OCI-LY3 (cell line): ENCODE measurements at regions not wholly inside any gene's neighbourhood (a gene's known extent, or its start where the extent isn't known, plus 50 kb on each side); places are given as distances from the start of the nearest gene placed in this dataset.

Source experiments
- H2AFZ ChIP-seq: fragments of 200-600, 300-600 bp; shearing (Covaris generic); 2 replicates; pipeline ENCODE4 v1.6.0; 2014; ENCODE audit warnings: antibody characterized with exemption, low read depth, low read length
- H3K27ac ChIP-seq: fragments of 200-600, 300-600 bp; sonication (generic); 2 replicates; pipeline ENCODE4 v1.5.1; 2014; ENCODE audit warnings: mild to moderate bottlenecking, low read length, moderate library complexity, mixed read lengths
- H3K27me3 ChIP-seq: fragments of 200-600, 300-600 bp; sonication (generic); 2 replicates; pipeline ENCODE4 v1.6.1; 2014; ENCODE audit warnings: low read depth, low read length, mixed read lengths
- H3K36me3 ChIP-seq: fragments of 200-600, 300-600 bp; sonication (generic); replicated peaks from 2 replicates; pipeline ENCODE3; 2014; ENCODE audit warnings: low read depth, low read length, mixed read lengths
- H3K4me1 ChIP-seq: fragments of 300-600, 200-600 bp; sonication (generic); 2 replicates; pipeline ENCODE4 v1.6.1; 2014; ENCODE audit warnings: low read length, mixed read lengths
- H3K4me2 ChIP-seq: fragments of 200-600, 300-600 bp; sonication (generic); 2 replicates; pipeline ENCODE4 v1.6.1; 2014; ENCODE audit warnings: low read length, mixed read lengths
- H3K4me3 ChIP-seq: fragments of 300-600, 200-600 bp; sonication (generic); 2 replicates; pipeline ENCODE4 v1.5.1; 2014; ENCODE audit warnings: antibody characterized with exemption, mild to moderate bottlenecking, low read length, moderate library complexity
- H3K79me2 ChIP-seq: fragments of 300-600, 200-600 bp; shearing (Covaris generic); 2 replicates; pipeline ENCODE4 v1.6.1; 2014; ENCODE audit warnings: mild to moderate bottlenecking, low read length, mixed read lengths
- H3K9ac ChIP-seq: fragments of 300-600, 200-600 bp; shearing (Covaris generic); 2 replicates; pipeline ENCODE4 v1.6.0; 2014; ENCODE audit warnings: mild to moderate bottlenecking, low read length, moderate library complexity
- H3K9me3 ChIP-seq: fragments of 200-600, 300-600 bp; shearing (Covaris generic); 2 replicates; pipeline ENCODE4 v1.6.1; 2014; ENCODE audit warnings: low read length, mixed read lengths; ENCODE audit not compliant: insufficient read depth
- H4K20me1 ChIP-seq: fragments of 200-600, 300-600 bp; sonication (generic); 2 replicates; pipeline ENCODE4 v1.6.1; 2016; ENCODE audit warnings: low read length, mixed read lengths; ENCODE audit not compliant: insufficient read depth
- EZH2phosphoT487 ChIP-seq: fragments of 200-600 bp; shearing (Covaris generic); IDR thresholded peaks from 2 replicates; pipeline ENCODE4 v1.6.1; 2018; ENCODE audit warnings: antibody characterized with exemption, mixed run types, low read depth
- TF ChIP-seq, protein P1 (sequence below): fragments of 200-600, 300-600 bp; sonication (generic); IDR thresholded peaks from 2 replicates; pipeline ENCODE4 v1.5.1; 2014; ENCODE audit warnings: antibody characterized with exemption, low read length, low read depth

DNA sequence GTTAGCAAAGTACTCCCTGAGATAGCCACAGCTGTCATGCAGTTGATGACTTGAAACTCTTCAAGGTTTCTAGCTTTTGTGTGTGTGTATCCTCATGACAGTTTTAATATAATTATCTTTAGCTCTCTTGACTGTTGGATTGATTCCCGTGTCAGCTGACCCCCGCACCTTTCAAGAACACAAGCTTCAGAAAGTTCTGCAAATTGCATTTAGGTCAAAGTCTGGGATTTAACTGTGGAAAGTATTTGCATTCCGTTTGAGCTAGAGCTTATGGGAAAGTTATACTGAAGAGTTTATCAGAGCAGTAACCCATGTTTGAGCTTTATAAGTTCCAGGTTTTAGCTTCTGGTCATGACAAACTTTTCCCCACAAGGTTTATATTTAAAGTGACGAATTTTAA is 380.1 kb upstream of the CHRM3 start:
- H3K27ac ChIP-seq, result no peak overlapping the region
- no peaks in the 10 kb centered on the region for H4K20me1 ChIP-seq
- H3K79me2 ChIP-seq, result no peaks in the 10 kb centered on the region
- H3K27me3 ChIP-seq, result no peaks in the 10 kb centered on the region
- TF ChIP-seq EZH2phosphoT487, result no peak
- TF ChIP-seq, protein P1, sequence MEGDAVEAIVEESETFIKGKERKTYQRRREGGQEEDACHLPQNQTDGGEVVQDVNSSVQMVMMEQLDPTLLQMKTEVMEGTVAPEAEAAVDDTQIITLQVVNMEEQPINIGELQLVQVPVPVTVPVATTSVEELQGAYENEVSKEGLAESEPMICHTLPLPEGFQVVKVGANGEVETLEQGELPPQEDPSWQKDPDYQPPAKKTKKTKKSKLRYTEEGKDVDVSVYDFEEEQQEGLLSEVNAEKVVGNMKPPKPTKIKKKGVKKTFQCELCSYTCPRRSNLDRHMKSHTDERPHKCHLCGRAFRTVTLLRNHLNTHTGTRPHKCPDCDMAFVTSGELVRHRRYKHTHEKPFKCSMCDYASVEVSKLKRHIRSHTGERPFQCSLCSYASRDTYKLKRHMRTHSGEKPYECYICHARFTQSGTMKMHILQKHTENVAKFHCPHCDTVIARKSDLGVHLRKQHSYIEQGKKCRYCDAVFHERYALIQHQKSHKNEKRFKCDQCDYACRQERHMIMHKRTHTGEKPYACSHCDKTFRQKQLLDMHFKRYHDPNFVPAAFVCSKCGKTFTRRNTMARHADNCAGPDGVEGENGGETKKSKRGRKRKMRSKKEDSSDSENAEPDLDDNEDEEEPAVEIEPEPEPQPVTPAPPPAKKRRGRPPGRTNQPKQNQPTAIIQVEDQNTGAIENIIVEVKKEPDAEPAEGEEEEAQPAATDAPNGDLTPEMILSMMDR, result no peak
- H3K4me1 ChIP-seq, result no peaks in the 10 kb centered on the region
- H3K36me3 ChIP-seq, result no peaks in the 10 kb centered on the region
- H3K4me3 ChIP-seq, result no peak overlapping the region
- no peak overlapping the region for H2AFZ ChIP-seq
- no peak overlapping the region for H3K9ac ChIP-seq
- no peak overlapping the region for H3K4me2 ChIP-seq
- H3K9me3 ChIP-seq, result no peaks in the 10 kb centered on the region

DNA sequence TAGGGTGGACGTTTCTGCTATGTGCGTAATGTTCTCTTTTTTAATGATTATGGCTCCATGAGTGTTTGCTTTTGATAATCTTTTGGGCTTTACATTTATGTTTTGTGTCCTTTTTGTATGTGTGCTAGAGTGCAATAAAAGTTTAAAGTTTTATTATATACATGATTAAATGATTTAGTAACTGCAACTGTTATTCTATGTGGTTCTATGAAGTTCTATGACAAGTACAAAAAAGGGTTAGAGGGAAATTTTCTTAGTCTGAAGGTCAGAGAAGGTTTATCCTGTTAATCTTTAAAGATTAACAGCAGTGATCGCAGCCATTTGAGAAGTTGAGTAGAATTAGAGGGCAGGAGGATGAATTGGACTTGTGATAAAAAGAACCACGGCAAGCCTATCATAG is 386.4 kb upstream of the CHRM3 start:
- Histone ChIP-seq H2AFZ (no peak overlapping the region), H3K36me3 (no peaks in the 10 kb centered on the region), H3K9ac (no peak overlapping the region), H3K4me3 (no peak overlapping the region), H3K27ac (no peak overlapping the region), H3K79me2 (no peaks in the 10 kb centered on the region), H3K4me1 (no peaks in the 10 kb centered on the region), H3K9me3 (no peaks in the 10 kb centered on the region), H4K20me1 (no peaks in the 10 kb centered on the region), H3K4me2 (no peak overlapping the region), H3K27me3 (no peaks in the 10 kb centered on the region)
- no peak for TF ChIP-seq EZH2phosphoT487
- TF ChIP-seq, protein P1, result no peak

DNA sequence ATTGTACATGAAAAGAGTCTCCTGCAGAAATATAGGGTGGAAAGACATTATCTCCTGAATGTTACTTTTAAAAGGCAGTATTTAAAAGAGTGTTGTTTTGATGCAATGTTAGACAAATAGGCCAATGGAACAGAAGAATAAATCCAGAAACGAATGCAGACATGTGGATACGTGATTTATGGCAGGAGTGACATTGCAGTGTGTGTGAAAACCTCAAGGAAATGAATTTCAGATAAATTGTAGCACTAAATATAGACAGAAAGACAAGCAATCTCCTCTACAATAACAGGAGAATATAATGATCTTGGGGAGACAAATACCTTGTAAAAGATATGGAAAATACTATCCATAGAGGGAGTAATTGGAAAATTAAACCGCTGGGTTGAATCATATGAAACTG is 387.8 kb upstream of the CHRM3 start:
- no peaks in the 10 kb centered on the region for H3K9me3 ChIP-seq
- no peak overlapping the region for H3K27ac ChIP-seq
- no peaks in the 10 kb centered on the region for H4K20me1 ChIP-seq
- no peaks in the 10 kb centered on the region for H3K27me3 ChIP-seq
- TF ChIP-seq, protein P1, result no peak
- no peaks in the 10 kb centered on the region for H3K4me1 ChIP-seq
- no peak overlapping the region for H2AFZ ChIP-seq
- H3K79me2 ChIP-seq, result no peaks in the 10 kb centered on the region
- H3K36me3 ChIP-seq, result no peaks in the 10 kb centered on the region
- no peak overlapping the region for H3K4me2 ChIP-seq
- H3K4me3 ChIP-seq, result no peak overlapping the region
- H3K9ac ChIP-seq, result no peak overlapping the region

DNA sequence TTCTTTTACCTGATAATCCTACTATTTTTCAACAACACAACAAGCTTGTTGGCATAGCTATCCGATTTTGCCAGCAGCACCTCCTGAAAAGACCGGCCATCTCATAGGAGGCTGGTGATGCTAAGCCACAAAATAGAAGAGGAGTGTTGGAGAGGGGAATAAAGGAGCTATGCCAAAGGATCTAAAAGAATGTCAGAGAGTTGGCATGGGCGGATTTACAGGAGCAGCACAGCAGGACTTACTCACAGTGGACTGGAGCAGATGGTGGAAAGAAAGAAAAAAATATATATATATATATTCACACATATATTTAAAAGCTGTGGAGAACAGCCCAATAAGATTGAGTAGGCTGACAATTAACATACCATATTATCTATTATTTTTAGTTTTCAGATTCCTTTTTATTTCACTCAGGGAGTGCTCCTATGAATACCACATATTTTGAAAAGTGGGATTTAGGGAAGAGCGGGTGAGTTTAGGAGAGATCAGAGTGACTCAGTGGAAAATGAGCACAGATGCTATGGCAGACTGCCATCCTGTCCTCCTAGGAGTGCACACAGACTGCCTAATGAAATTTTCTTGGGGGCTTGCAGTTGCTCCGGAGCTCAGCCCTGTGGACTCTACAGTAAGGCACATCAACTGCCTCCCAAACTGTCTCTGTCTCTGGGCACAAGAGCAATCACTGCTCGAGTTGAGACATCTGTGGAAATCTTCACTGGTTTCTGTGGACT is 394.4 kb upstream of the CHRM3 start:
- no peak overlapping the region for H3K27ac ChIP-seq
- H4K20me1 ChIP-seq, result no peaks in the 10 kb centered on the region
- no peaks in the 10 kb centered on the region for H3K9me3 ChIP-seq
- H3K4me1 ChIP-seq, result no peaks in the 10 kb centered on the region
- no peaks in the 10 kb centered on the region for H3K36me3 ChIP-seq
- TF ChIP-seq EZH2phosphoT487, result no peak
- H3K79me2 ChIP-seq, result no peaks in the 10 kb centered on the region
- H3K27me3 ChIP-seq, result no peaks in the 10 kb centered on the region
- H3K4me2 ChIP-seq, result no peak overlapping the region
- no peak overlapping the region for H3K9ac ChIP-seq
- H2AFZ ChIP-seq, result no peak overlapping the region
- H3K4me3 ChIP-seq, result no peak overlapping the region
